Left cardiac atrium (tissue), 4 donors: ENCODE measurements at regions not wholly inside any gene's neighbourhood (a gene's known extent, or its start where the extent isn't known, plus 50 kb on each side); places are given as distances from the start of the nearest gene placed in this dataset.

Experiments used
- ATAC-seq, 2 donors: fragments of 200-7000 bp; cut with Tn5 transposase; one replicate each; pipeline ENCODE4 v1.9.1; 2020; ENCODE audit warnings: mild to moderate bottlenecking in 2 of 2, moderate library complexity in 2 of 2
- DNase-seq: peaks from one replicate; pipeline ENCODE4 v3.0.0-alpha.2; 2020
- intact Hi-C, 2 donors: fragments of 100-400 bp; cut with DNase I; formaldehyde crosslinking; loops; one replicate each; pipeline versions ENCODE4 v1.14.1 to v1.15.1; 2022 to 2023
- donor health status: DM: no; HTN: yes; CAD: no.
- donor health status: DM: no; HTN: yes; CAD: no; lungs with severe emphysema.
- donor health status: DM: yes; HTN: yes; CAD: no.
- donor health status: Dilated cardiomyopathy.

DNA sequence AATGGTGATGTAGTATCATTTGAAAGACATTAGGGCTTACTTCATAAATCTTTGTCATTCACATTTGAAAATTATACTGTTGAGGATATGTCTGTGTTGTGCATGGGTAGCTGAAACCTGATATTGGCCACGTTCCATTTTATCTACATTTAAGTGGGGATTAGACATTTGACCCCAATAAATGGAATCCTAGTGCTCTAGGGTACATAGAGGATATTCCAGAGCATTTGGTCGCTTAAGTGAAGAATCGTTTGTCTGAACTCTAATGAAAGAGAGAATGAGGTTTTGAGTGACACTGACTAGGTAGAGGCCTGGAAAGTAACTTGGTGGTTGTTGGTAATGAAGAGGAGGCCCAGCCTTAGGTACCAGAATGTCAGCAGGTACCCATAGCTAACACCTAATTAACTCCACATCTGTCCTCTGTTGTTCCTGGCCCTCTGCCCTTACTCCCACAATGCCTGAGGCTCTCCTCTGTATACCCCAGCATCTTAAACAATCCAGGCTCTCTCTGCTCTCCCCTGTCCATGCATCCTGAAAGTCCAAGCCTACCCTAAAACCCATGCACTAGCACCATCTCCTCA, 299.5 kb upstream of the KLF3 start:
- DNase-seq: no peak
- intact Hi-C loops: no loop called here

DNA sequence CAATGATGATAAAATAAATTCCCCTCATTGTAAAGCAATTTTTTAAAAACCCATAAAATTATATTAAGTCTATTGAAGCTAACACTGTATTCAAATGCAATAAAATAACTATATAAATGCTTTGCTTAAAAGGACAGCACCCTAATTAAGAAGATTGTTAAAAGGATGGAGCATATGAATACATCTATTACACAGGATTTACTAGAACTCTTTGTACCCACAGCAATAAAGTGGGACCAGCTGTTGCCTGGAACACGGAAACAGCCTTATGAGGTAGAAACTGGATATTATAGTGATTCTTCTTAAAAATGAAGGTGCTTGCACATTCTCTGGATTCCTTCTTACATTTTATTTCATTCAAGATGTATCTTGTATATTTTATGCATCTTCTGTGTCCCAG, 298.7 kb upstream of the KLF3 start:
- intact Hi-C loops: no loop called here
- ATAC-seq (no peak), DNase-seq (no peak)

More for the DNA sequence above, 299.5 kb upstream of the KLF3 start:
- no peak for ATAC-seq

DNA sequence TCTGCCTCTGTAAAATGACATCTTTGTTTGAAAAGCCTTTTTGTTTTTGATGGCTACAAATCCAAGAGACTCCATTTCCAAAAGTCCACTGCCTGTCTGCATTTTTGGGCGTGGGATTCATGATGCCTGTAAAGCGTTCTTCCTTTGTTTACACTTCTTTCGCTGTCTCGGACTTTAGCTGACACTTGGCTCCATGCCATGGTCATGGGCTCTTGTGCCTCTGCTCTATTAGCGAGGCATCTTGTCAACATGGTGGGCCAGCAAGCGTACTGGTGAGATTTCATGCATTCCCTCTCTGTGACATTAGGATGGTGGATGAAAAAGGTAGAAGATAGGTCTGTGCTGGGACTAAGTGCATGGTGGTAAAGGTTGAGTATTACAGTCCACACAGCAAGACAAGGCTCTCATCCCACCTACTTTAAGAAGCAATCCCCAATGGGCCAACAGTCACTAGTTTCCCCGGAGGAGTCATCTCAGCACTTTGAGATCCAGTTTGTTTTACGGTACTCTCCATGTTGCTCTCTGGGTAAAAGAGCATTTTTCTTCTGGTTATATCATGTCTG, 298.2 kb upstream of the KLF3 start:
- ATAC-seq (peak; percentile 12), DNase-seq (peak; percentile 22)
- intact Hi-C loops: no loop called here

DNA sequence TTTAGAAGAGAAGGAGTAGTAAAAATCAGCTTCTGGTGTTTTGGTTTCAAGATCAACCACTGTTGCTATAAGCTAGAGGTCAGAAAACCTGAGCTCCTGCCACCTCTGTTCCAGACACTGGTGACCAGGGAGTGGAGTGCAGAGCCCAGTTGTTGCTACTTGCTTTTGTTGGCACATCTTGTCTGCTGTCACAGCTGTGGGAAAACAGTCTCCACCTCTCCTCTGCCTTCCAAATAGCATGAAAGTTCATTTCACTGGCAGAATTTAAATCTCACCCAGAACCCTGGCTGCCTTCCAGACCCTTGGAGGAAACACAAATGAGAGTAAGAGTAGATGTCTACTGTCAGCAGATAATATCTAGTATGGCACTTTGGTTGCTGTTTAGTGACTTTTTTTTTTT, 297.5 kb upstream of the KLF3 start:
- DNase-seq: peak; percentile 49
- ATAC-seq: peak; percentile 89 to 91
- intact Hi-C loops: no loop called here

DNA sequence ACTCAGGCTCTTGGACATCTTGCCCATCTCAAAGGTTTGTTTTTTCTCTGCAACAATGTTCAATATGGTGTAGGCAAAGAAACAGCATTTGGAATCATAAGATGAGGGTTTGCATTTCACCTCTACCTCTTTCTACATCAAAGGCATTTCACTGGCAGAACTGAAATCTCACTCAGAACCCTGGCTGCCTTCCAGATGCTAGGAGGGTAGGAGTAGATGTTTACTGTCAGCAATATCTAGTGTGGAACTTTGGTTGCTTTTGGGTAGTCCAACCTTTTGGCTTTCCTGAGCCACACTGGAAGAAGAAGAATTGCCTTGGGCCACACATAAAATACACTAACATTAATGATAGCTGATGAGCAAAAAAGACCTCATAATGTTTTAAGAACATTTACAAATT, 297.0 kb upstream of the KLF3 start:
- ATAC-seq: peak in 1 of 2 donors; percentile 4
- intact Hi-C loops: no loop called here
- DNase-seq: no peak

DNA sequence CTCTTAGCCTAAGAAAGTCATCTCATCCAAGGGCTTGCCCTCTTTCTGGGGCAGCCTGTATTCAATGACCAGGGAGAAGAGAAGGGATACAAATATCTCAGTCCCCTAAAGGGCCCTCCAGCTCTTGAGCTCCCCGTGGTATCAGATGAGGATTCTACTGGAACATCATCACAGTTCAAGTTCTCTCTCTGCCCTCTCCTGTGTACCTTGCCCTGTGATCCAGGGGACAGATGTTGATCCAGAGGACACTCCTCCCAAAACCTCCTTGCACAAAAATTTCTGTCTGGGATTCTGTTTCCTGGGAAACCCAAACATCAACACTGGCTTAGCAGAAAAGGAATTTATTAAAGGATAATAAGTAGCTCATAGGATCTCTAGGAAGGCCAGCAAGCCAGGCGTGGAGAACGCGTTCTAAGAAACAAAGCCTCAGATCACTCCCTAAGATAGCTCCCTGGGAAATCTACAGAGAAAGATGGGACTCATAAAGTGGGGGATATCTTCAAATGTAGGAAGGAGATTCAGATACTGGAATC, 296.3 kb upstream of the KLF3 start:
- DNase-seq (no peak), ATAC-seq (peak in 1 of 2 donors; percentile 12)
- intact Hi-C loops: no loop called here

DNA sequence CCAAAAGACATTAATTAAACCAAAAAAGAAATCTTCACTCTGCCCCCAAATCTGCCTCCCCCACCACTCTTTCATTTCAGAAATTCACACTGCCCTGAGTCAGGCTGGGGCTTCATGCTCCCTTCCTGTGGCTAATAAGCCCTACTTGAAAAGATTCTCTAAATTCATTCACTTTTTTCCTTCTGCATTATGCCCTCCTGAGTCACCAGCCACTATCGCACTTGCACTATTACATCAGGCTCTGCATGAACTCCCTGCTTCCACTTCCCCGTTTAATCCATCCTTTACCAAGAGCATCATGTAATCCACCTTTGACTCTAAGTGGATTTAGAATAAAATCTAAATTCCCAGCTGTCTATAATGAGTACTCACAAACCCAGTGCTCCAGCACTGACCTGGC, 295.4 kb upstream of the KLF3 start:
- intact Hi-C loops: no loop called here
- no peak for ATAC-seq
- no peak for DNase-seq

DNA sequence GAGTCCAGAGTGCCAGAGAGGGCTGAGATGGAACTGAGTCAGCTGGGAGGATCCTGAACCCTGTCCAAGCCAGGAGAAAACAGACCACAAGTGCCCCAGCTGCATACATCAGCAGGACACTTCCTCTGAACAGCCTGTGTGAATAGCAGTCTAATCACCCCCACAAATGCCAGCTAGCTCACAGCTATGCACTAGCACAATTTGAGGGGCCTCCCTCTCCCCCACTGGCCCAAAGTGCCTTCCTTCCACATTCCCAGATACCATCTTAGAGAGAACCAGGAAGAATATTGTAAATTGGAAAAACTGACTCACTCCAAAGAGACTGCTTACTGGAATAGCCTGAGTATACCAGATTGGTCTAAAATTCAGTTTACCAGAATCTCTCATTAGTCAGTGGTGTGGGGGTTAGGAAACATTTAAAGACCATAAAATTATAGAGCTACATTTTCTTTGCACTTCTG, 292.6 kb upstream of the KLF3 start:
- peak; percentile 20 for DNase-seq
- ATAC-seq: peak; percentile 21 to 54
- intact Hi-C loops: no loop called here

DNA sequence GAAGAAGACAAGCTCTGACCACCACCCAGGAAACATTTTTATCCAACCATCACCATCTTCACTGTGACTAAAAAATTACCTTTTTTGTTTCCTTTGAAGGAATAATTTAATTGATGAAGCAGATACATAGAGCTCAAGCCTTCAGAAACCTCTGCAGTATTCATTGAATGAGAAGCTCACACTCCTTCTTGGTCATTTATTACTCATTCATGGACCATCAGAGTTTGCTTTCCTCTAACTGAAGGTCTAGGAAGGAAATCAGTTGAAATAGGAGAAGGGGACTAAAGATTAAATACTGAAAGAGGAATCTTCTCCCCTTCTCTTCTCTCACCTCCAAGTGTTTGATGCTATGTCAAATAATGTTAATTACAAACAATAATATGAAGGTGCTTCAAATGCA, 290.6 kb upstream of the KLF3 start:
- ATAC-seq: no peak

DNA sequence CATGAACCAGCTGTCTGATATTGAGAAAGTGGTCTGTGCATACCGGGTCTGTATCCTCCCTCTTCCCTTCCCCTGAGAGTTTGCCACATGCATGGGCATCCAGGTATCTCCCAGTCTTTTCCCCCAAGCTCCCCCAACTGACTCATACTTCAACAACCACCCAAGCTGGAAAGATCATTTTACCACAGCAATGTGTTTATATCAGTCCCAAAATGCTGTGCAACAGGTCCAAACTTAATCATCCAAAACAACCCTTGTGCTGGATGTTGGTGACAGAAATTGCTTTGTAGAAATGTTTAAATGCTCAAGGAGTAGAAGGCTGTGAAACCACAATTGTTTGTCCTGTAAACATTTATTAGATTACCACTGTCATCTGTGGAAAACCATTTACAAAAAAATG, 286.8 kb upstream of the KLF3 start:
- ATAC-seq (no peak), DNase-seq (no peak)
- intact Hi-C loops: no loop called here

More for the DNA sequence above, 290.6 kb upstream of the KLF3 start:
- no peak for DNase-seq
- intact Hi-C loops: no loop called here

DNA sequence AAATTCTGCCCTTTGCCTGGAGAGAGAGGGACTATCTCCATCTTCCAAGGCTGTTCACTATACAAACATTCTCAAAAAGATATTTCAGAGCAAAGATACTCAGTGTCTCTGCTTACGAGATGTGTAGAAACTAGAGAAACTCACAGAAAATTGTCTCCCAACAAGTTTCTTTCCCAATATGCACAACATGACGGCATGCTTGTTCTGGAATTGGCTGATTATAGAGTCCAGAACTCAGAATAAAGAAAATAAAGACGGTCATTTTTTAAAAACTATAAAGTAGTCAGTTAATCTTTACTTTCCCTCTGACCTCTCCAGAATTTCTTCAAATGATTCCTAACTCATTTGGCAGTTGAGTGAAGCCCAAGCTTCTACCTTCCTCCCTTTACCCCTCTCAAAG, 285.5 kb upstream of the KLF3 start:
- DNase-seq: no peak
- intact Hi-C loops: no loop called here
- ATAC-seq: no peak

DNA sequence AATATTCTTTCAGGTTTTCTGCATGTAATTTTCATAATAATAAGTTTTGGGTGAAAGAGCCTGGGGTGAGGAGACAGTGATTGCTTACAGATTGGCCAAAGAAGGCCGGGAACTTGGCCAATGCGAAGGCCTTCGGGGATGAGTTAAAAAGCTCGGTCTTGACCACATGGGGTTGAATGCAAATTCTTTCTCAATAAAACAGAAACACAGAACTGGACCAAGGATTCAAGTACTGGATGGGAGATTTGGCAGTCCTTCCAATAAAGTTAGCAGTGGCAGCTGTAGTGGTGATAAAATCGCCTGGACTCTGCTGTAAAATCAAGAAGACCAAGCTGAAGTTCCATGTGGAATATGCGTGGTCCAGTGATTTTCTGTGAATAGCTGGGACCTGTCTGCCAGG, 282.2 kb upstream of the KLF3 start:
- peak; percentile 37 to 83 for ATAC-seq
- DNase-seq: no peak
- intact Hi-C loops: no loop called here

DNA sequence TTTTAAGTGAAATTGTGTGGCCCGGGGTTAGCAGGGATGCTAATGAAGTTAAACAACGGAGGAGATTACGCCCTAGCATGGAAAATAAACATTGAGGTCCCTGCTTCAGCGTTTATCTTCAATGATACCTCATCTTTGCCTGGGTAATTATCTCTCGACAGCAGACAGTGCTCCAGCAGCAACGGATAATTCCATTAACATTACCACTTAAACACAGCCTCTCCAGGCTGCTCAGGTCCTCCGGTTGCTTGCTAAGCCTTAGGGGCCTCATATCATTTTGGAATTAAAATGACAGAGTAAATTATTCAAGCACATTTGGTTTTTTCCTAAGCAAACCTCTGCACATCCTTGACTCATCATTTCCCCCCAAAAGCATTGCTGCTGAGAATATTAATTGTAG, 281.5 kb upstream of the KLF3 start:
- no peak for ATAC-seq
- DNase-seq: no peak
- intact Hi-C loops: no loop called here

DNA sequence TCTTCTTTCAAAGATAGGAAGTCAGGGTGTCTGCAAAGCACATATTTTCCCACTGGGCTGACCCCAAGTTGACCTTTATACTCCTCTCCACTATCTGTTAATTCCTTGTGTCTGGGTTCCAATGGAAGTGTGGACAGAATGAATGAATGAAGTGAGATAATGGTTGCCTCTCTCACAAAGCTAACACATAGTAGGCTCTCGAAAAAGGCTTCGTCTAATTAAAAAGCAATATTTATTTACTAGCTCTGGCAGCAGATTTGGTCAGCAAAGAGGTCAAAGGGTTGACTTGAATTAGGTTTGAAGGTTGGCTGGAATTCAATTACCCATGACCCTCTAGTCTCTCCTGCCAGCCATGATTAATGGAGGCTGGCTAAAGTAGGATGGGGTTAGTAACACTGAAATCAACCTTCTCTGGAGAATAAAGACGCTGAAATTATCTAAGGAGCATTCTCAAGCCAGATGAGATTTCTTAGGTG, 280.3 kb upstream of the KLF3 start:
- no peak for DNase-seq
- ATAC-seq: no peak
- intact Hi-C loops: no loop called here

DNA sequence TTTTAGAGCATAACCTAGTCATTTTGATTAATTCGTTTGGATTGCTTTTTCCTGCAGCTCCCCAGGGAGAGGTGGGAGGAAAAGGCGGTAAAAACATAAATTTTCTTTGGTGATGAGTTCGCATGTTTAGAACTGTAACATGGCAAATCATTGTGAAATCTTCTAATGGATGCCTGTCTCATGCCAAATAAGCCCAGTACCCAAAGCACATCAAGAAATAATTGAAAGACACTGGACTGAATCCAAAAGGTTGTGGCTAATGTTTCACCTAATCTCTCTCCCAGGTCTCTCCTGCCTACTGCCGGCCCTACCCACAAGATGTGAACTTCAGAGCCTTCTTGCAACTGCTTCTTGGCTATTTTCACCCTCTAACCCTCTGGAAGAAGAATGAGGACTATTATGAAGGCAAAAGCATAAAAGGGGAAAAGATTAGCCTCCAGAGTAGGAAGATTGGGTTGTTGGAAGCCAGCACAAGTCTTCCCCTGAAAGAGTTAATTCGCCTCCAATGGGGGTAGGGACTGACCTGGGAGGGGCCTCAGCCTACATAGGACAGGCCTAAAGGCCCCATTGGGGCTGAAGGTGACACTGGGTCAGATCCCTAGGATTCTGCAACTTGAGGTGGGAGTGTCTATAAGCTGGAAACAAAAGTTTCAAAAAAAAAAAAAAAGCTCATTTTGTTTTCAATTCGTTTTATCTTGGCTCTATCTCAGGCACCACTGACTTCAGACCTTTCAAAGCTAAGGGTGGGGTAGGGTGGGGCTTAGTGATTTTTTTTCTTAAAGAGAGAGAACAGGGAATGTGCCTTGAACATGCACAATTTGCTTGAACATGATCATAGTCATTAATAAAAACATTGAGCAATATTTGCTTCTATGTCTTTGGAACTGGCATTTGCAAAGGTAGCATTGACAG, 278.6 kb upstream of the KLF3 start:
- DNase-seq (no peak), ATAC-seq (peak in 1 of 2 donors; percentile 9)
- intact Hi-C loops: no loop called here

DNA sequence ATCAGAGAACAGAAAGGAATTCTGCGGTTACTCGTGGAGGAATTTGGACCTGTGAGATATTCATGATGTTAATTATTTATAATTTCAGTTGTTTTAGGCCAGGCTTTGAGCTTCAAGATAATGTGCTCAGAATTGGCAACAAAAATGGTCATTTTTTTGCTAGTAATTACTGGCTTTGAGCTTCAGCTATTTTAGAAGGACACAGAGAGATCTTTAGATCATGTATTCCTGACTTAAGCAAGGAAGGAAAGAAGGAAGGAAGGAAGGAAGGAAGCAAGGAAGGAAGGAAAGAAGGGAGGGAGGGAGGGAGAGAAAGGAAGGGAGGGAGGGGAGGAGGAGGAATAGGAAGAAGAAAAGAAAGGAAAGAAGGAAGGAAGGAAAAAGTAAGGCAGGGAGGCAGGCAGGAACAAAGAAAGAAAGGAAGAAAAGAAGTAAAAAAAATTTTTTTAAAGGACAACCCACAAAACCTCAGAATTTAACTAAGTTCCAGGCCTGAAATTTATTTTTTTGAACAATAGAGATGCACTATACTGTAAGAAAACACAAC, 277.9 kb upstream of the KLF3 start:
- DNase-seq: no peak
- intact Hi-C loops: no loop called here

DNA sequence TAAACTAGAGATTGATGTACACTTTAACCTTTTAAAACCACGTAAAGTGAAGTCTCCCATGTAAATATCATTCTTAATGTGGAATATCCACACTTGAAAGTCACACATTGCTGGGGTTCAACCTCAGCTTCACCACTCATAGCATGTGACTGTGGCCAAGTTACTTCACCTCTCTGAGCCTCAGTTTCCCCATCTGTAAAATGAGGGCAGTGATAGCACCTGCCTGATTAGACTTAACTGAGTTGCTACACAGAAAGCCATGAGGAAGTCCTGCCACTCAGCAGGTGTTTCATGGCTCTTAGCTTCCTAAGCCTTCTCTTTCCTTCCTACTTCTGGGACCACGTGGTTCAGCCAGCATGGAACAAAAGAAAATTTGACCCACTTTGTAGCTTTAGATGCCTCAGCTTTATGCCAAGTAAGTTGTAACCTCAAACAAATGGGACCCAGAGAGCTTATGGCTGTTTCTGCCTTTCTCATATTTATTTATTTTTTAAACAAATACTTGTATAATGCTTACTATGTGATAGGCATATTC, 277.3 kb upstream of the KLF3 start:
- no peak for ATAC-seq
- intact Hi-C loops: no loop called here
- no peak for DNase-seq

More for the DNA sequence above, 277.9 kb upstream of the KLF3 start:
- no peak for ATAC-seq

DNA sequence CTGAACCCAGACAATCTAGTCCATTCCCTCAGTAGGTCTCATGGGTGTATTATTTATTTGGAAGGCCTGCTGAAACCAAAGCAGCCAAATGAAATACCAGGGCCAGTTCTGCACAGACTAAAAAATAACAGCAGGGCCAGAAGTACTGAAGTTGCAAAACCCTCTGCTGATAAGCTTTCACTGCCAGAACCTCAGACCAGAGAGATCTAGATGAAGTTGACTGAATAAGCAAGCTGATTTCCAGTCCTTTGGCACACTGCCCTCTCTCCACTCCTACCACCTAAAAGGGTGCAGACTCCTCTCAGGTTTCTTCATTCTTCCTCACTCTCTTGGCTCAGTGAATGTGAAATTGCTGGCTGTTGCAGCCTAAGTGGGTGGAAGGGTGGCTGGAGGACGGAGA, 276.7 kb upstream of the KLF3 start:
- DNase-seq (peak; percentile 83), ATAC-seq (peak; percentile 90 to 94)
- intact Hi-C loops: no loop called here

DNA sequence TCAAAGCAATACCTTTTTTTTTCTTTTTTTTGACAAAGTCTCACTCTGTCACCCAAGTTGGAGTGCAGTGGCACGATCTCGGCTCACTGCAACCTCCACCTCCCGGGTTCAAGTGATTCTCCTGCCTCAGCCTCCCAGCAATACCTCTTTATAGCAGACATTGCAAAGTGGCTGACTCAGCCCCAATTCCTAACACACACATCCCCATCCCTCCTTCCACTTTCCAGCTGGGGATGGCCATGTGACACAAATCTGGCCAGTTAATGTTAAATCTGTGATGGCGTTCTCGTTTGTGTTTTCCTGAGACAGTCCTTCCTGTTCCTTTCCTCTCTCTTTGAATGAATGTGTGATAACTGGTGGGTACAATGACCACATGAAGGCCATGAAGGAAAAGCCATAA, 276.2 kb upstream of the KLF3 start:
- ATAC-seq: peak in 1 of 2 donors; percentile 50
- DNase-seq: no peak
- intact Hi-C loops: no loop called here
